Left lung (tissue), 4 donors: ENCODE measurements at regions not wholly inside any gene's neighbourhood (a gene's known extent, or its start where the extent isn't known, plus 50 kb on each side); places are given as distances from the start of the nearest gene placed in this dataset.

Source experiments
- ATAC-seq: fragments of 200-7000 bp; cut with Tn5 transposase; one replicate; pipeline ENCODE4 v1.9.1; 2020; ENCODE audit warnings: moderate library complexity
- DNase-seq, 4 donors: peaks; one replicate each; pipeline ENCODE4 v3.0.0-alpha.2; 2013 to 2020
- H3K27ac ChIP-seq, 2 donors: fragments of 200-600 bp; sonication (generic) in 1 of 2; one replicate each; pipeline versions ENCODE4 v1.5.0 to v1.8.0; 2020 to 2021
- H3K27me3 ChIP-seq, 2 donors: fragments of 200-600 bp; sonication (generic) in 1 of 2; one replicate each; pipeline versions ENCODE4 v1.5.0 to v1.8.0; 2020 to 2021
- H3K36me3 ChIP-seq, 2 donors: fragments of 200-600 bp; sonication (generic) in 1 of 2; one replicate each; pipeline versions ENCODE4 v1.5.0 to v1.8.0; 2020 to 2021
- H3K4me1 ChIP-seq, 2 donors: fragments of 200-600 bp; one replicate each; pipeline ENCODE4 v1.8.0; 2021
- H3K4me3 ChIP-seq, 2 donors: fragments of 200-600 bp; sonication (generic) in 1 of 2; one replicate each; pipeline versions ENCODE4 v1.5.0 to v1.8.0; 2020 to 2021; ENCODE audit warnings: mild to moderate bottlenecking in 1 of 2
- H3K9me3 ChIP-seq, 2 donors: fragments of 200-600 bp; sonication (generic) in 1 of 2; one replicate each; pipeline versions ENCODE4 v1.5.0 to v1.8.0; 2020 to 2021
- CTCF ChIP-seq, 2 donors: fragments of 200-600 bp; sonication (generic) in 1 of 2; IDR thresholded peaks; one replicate each; pipeline versions ENCODE4 v1.5.0 to v1.8.0; 2021; ENCODE audit warnings: antibody characterized with exemption in 2 of 2
- intact Hi-C, 2 donors: fragments of 100-400 bp; cut with DNase I; formaldehyde crosslinking; loops; one replicate each; pipeline versions ENCODE4 v1.11.2 to v1.14.2; 2022
- donor health status: DM: no; HTN: yes; CAD: no.
- donor health status: DM: no; HTN: no; CAD: no.

GRCh38 chr12:93984005-93984404 is 164.4 kb upstream of the PLXNC1 start:
- no peak for TF ChIP-seq CTCF (IDR thresholded peaks at IDR 0.05)
- no peak for ATAC-seq
- no peak overlapping the region for H3K4me3 ChIP-seq
- no peaks in the 10 kb centered on the region for H3K4me1 ChIP-seq
- H3K27ac ChIP-seq, result no peak overlapping the region
- no peaks in the 10 kb centered on the region for H3K27me3 ChIP-seq
- DNase-seq, result no peak
- no peaks in the 10 kb centered on the region for H3K9me3 ChIP-seq
- no peaks in the 10 kb centered on the region for H3K36me3 ChIP-seq
- intact Hi-C loops, result no loop called here

GRCh38 chr12:93989949-93990348 is 158.4 kb upstream of the PLXNC1 start:
- no peak for ATAC-seq
- Histone ChIP-seq H3K27ac (no peak overlapping the region), H3K27me3 (no peaks in the 10 kb centered on the region), H3K4me1 (no peaks in the 10 kb centered on the region), H3K36me3 (no peaks in the 10 kb centered on the region), H3K9me3 (no peaks in the 10 kb centered on the region), H3K4me3 (no peak overlapping the region)
- intact Hi-C loops, result no loop called here
- TF ChIP-seq CTCF (IDR thresholded peaks at IDR 0.05), result no peak
- no peak for DNase-seq

GRCh38 chr12:93990832-93991803 is 157.3 kb upstream of the PLXNC1 start:
- Histone ChIP-seq H3K4me1 (no peaks in the 10 kb centered on the region), H3K4me3 (no peak overlapping the region), H3K36me3 (no peaks in the 10 kb centered on the region), H3K27me3 (no peaks in the 10 kb centered on the region), H3K27ac (no peak overlapping the region), H3K9me3 (no peaks in the 10 kb centered on the region)
- no peak for TF ChIP-seq CTCF (IDR thresholded peaks at IDR 0.05)
- peak; percentile 52 for ATAC-seq
- DNase-seq, result peak in 2 of 4 donors; percentile 51 to 74
- intact Hi-C loops, result no loop called here

GRCh38 chr12:93991829-93992461 is 156.4 kb upstream of the PLXNC1 start:
- DNase-seq (no peak), ATAC-seq (no peak)
- H3K4me1 ChIP-seq, result no peaks in the 10 kb centered on the region
- no peaks in the 10 kb centered on the region for H3K9me3 ChIP-seq
- H3K27ac ChIP-seq, result no peak overlapping the region
- intact Hi-C loops, result no loop called here
- no peak for TF ChIP-seq CTCF (IDR thresholded peaks at IDR 0.05)
- no peak overlapping the region for H3K4me3 ChIP-seq
- no peaks in the 10 kb centered on the region for H3K36me3 ChIP-seq
- no peaks in the 10 kb centered on the region for H3K27me3 ChIP-seq

GRCh38 chr12:93994721-93995120 is 153.7 kb upstream of the PLXNC1 start:
- H3K9me3 ChIP-seq, result peaks cover 0 to 6% of the 10 kb centered on the region in 2 donors
- H3K36me3 ChIP-seq, result no peaks in the 10 kb centered on the region
- H3K27me3 ChIP-seq, result no peaks in the 10 kb centered on the region
- TF ChIP-seq CTCF (IDR thresholded peaks at IDR 0.05), result no peak
- ATAC-seq, result no peak
- H3K4me1 ChIP-seq, result no peaks in the 10 kb centered on the region
- H3K4me3 ChIP-seq, result no peak overlapping the region
- intact Hi-C loops, result no loop called here
- no peak for DNase-seq
- H3K27ac ChIP-seq, result no peak overlapping the region
